ENCODE measurements at regions not wholly inside any gene's neighbourhood (a gene's known extent, or its start where the extent isn't known, plus 50 kb on each side); places are given as distances from the start of the nearest gene placed in this dataset.

DNA sequence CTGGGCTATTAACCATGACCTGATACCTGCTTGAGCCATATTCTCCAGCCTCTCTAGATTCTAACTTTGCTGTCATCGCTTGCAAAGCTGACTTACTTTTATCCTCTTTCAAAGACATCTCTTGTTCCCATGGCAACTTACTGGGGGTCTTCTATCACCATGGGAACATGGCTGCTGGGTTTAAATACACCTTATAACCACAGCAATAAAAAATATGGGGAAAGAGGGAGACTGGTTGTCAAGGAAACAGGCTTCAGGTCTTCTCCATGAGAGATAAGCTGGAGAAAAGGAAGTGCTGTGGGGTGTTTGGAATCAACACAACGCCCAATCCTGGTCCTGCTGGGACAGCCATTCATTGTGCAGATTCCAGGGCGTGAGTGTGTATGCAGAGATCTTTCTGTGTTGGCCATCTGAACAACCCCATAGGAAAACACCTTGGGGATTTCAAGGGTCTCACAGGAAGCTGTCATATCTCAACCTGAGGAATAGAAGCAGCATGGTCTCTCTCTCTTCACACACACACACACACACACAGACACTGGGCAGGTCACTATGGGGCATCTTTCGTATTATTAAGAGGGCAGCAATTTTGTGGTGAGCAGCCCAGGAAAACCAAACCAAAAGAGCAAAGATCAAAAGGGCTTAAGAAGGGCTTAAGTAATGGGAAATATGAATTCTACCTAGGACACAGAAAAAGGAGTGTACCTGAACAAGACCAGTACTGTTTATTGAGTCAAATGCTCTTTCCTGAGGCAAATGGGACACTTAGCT lies 344.7 kb upstream of the NCAM1 start:
- TF ChIP-seq, protein P1, sequence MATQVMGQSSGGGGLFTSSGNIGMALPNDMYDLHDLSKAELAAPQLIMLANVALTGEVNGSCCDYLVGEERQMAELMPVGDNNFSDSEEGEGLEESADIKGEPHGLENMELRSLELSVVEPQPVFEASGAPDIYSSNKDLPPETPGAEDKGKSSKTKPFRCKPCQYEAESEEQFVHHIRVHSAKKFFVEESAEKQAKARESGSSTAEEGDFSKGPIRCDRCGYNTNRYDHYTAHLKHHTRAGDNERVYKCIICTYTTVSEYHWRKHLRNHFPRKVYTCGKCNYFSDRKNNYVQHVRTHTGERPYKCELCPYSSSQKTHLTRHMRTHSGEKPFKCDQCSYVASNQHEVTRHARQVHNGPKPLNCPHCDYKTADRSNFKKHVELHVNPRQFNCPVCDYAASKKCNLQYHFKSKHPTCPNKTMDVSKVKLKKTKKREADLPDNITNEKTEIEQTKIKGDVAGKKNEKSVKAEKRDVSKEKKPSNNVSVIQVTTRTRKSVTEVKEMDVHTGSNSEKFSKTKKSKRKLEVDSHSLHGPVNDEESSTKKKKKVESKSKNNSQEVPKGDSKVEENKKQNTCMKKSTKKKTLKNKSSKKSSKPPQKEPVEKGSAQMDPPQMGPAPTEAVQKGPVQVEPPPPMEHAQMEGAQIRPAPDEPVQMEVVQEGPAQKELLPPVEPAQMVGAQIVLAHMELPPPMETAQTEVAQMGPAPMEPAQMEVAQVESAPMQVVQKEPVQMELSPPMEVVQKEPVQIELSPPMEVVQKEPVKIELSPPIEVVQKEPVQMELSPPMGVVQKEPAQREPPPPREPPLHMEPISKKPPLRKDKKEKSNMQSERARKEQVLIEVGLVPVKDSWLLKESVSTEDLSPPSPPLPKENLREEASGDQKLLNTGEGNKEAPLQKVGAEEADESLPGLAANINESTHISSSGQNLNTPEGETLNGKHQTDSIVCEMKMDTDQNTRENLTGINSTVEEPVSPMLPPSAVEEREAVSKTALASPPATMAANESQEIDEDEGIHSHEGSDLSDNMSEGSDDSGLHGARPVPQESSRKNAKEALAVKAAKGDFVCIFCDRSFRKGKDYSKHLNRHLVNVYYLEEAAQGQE (IDR thresholded peaks at IDR 0.05; ENCODE audit: insufficient read depth in 1 of 2, low read depth in 2 of 2, low read length in 1 of 2), result no peak
- no peaks in the 10 kb centered on the region for H3K36me3 ChIP-seq (ENCODE audit: control insufficient read depth, insufficient read depth, low read length)
- H3K9me3 ChIP-seq (ENCODE audit: control insufficient read depth, insufficient read depth, low read depth, low read length), result no peaks in the 10 kb centered on the region
- POLR2A ChIA-PET, result no interaction called here
- intact Hi-C loops (cut with micrococcal nuclease; ENCODE audit: unreplicated experiment) (no loop called here), in situ Hi-C loops (cut with HindIII; ENCODE audit: low pct_unique_long_range_greater_than_20kb, low sequenced_read_pairs) (no loop called here)
- CTCF ChIA-PET, result no interaction called here
- no peak overlapping the region for H3K27ac ChIP-seq (ENCODE audit: low read length)
- H3K27me3 ChIP-seq (ENCODE audit: control insufficient read depth, insufficient read depth, low read length), result no peaks in the 10 kb centered on the region
- ATAC-seq (no peak), DNase-seq (ENCODE audit: low read depth, low spot score) (no peak)
- H3K4me3 ChIP-seq (ENCODE audit: low read depth in 2 of 2, low read length in 2 of 2), result no peak overlapping the region
- no peaks in the 10 kb centered on the region for H3K4me1 ChIP-seq (ENCODE audit: control insufficient read depth, insufficient read depth, low read length)
- BruUV-seq (replicated peaks), result no TSS peak

- Histone ChIP-seq H3K9me3 (ENCODE audit: control insufficient read depth, insufficient read depth, low read depth, low read length) (no peaks in the 10 kb centered on the region), H3K36me3 (ENCODE audit: control insufficient read depth, insufficient read depth, low read length) (no peaks in the 10 kb centered on the region), H3K4me3 (ENCODE audit: low read depth in 2 of 2, low read length in 2 of 2) (no peak overlapping the region), H3K27ac (ENCODE audit: low read length) (no peak overlapping the region), H3K4me1 (ENCODE audit: control insufficient read depth, insufficient read depth, low read length) (no peaks in the 10 kb centered on the region), H3K27me3 (ENCODE audit: control insufficient read depth, insufficient read depth, low read length) (no peaks in the 10 kb centered on the region)
- ATAC-seq (no peak), DNase-seq (ENCODE audit: low read depth, low spot score) (no peak)
- no TSS peak for BruUV-seq (replicated peaks)
- intact Hi-C loops (cut with micrococcal nuclease; ENCODE audit: unreplicated experiment), result no loop called here
- ChIA-PET POLR2A (no interaction called here), CTCF (no interaction called here)
- in situ Hi-C loops (cut with HindIII; ENCODE audit: low pct_unique_long_range_greater_than_20kb, low sequenced_read_pairs), result no loop called here
- TF ChIP-seq CTCF (IDR thresholded peaks at IDR 0.05) (no peak), POLR2AphosphoS5 (IDR thresholded peaks at IDR 0.05; ENCODE audit: low read depth, low read length) (no peak), TCF7L2 (IDR thresholded peaks at IDR 0.05; ENCODE audit: low read depth, low read length) (no peak), SIN3A (IDR thresholded peaks at IDR 0.05; ENCODE audit: borderline replicate concordance, insufficient read depth, low read depth, low read length) (no peak)
- TF ChIP-seq, protein P1 (IDR thresholded peaks at IDR 0.05; ENCODE audit: insufficient read depth in 1 of 2, low read depth in 2 of 2, low read length in 1 of 2), result no peak
These were observed 344.2 kb upstream of the NCAM1 start for GRCh38 chr11:112617098-112617425.
